Tibial nerve (tissue), 4 donors: ENCODE measurements at regions not wholly inside any gene's neighbourhood (a gene's known extent, or its start where the extent isn't known, plus 50 kb on each side); places are given as distances from the start of the nearest gene placed in this dataset.

Experiments used
- DNase-seq, 2 donors: peaks; one replicate each; pipeline ENCODE4 v3.0.0-alpha.2; 2019; ENCODE audit warnings: low spot score in 2 of 2
- H3K27ac ChIP-seq, 4 donors: fragments of 200-600 bp; sonication (generic) in 3 of 4; one replicate each; pipeline ENCODE4 v1.5.1; 2017 to 2019; ENCODE audit warnings: mild to moderate bottlenecking in 1 of 4
- H3K27me3 ChIP-seq, 2 donors: fragments of 200-600 bp; sonication (generic) in 1 of 2; one replicate each; pipeline versions ENCODE4 v1.5.1 to v1.6.0; 2017 to 2019
- H3K36me3 ChIP-seq, 3 donors: fragments of 200-600 bp; sonication (generic); one replicate each; pipeline ENCODE4 v1.5.1; 2018 to 2019
- H3K4me1 ChIP-seq, 4 donors: fragments of 200-600 bp; sonication (generic) in 3 of 4; one replicate each; pipeline ENCODE4 v1.5.1; 2017 to 2019
- H3K4me3 ChIP-seq, 4 donors: fragments of 200-600 bp; sonication (generic) in 3 of 4; one replicate each; pipeline ENCODE4 v1.5.1; 2017 to 2019; ENCODE audit warnings: mild to moderate bottlenecking in 1 of 4, moderate library complexity in 1 of 4
- H3K9me3 ChIP-seq, 4 donors: fragments of 200-600 bp; sonication (generic) in 3 of 4; one replicate each; pipeline ENCODE4 v1.5.1; 2017 to 2019
- CTCF ChIP-seq, 5 experiments: fragments of 200-600 bp in 3 of 5; fragments of 450-650 bp in 2 of 5; sonication (generic) in 3 of 5; IDR thresholded peaks; one replicate each; pipeline ENCODE4 v1.5.1; 2016 to 2019; ENCODE audit warnings: antibody characterized with exemption in 5 of 5, mild to moderate bottlenecking in 3 of 5, moderate library complexity in 2 of 5
- EP300 ChIP-seq, 2 donors: sonication (generic); formaldehyde crosslinking; IDR thresholded peaks; one replicate each; pipeline ENCODE4 v1.6.1; 2017; ENCODE audit warnings: antibody characterized with exemption in 2 of 2, mild to moderate bottlenecking in 1 of 2
- POLR2A ChIP-seq, 2 donors: fragments of 450-650 bp; IDR thresholded peaks; one replicate each; pipeline ENCODE4 v1.6.1; 2017; ENCODE audit warnings: antibody characterized with exemption in 2 of 2, mild to moderate bottlenecking in 2 of 2, moderate library complexity in 2 of 2
- WGBS, 2 donors: methylation state at CpG; one replicate each; pipeline ENCODE4 v1.1.5; 2018; 5-methylcytosine and 5-hydroxymethylcytosine counted together

- DNase-seq = no peak
- H3K27me3 ChIP-seq = no peaks in the 10 kb centered on the region
- WGBS, 2 donors = 74 to 78% methylated on average over 4 of the region's 4 CpGs
- no peak for TF ChIP-seq EP300 (IDR thresholded peaks at IDR 0.05)
- no peaks in the 10 kb centered on the region for H3K36me3 ChIP-seq
- peaks cover 0 to 3% (median 0%) of the 10 kb centered on the region in 4 donors for H3K9me3 ChIP-seq
- H3K27ac ChIP-seq = no peak overlapping the region
- no peaks in the 10 kb centered on the region for H3K4me1 ChIP-seq
- H3K4me3 ChIP-seq = no peak overlapping the region
Measured at GRCh38 chr18:64659196-64659595, 510.3 kb upstream of the LINC00305 start.

GRCh38 chr18:64653068-64653467 lies 504.2 kb upstream of the LINC00305 start:
- no peak for DNase-seq
- TF ChIP-seq CTCF (IDR thresholded peaks at IDR 0.05) (no peak), POLR2A (IDR thresholded peaks at IDR 0.05) (no peak), EP300 (IDR thresholded peaks at IDR 0.05) (no peak)
- WGBS, 2 donors = 67 to 93% methylated on average over 4 of the region's 4 CpGs
- H3K4me1 ChIP-seq = no peaks in the 10 kb centered on the region
- no peaks in the 10 kb centered on the region for H3K36me3 ChIP-seq
- H3K4me3 ChIP-seq = no peak overlapping the region
- peaks cover 0 to 3% (median 0%) of the 10 kb centered on the region in 4 donors for H3K9me3 ChIP-seq
- H3K27ac ChIP-seq = no peak overlapping the region
- no peaks in the 10 kb centered on the region for H3K27me3 ChIP-seq

GRCh38 chr18:64650068-64650467 lies 501.2 kb upstream of the LINC00305 start:
- 78 to 87% methylated on average over 2 of the region's 2 CpGs for WGBS, 2 donors

GRCh38 chr18:64645753-64646152 lies 496.9 kb upstream of the LINC00305 start:
- Histone ChIP-seq H3K36me3 (no peaks in the 10 kb centered on the region), H3K4me3 (no peak overlapping the region), H3K27me3 (no peaks in the 10 kb centered on the region), H3K9me3 (peaks cover 0 to 9% (median 0%) of the 10 kb centered on the region in 4 donors), H3K4me1 (no peaks in the 10 kb centered on the region), H3K27ac (no peak overlapping the region)
- 94 to 96% methylated on average over 3 to 5 of the region's 5 CpGs for WGBS, 2 donors
- no peak for TF ChIP-seq EP300 (IDR thresholded peaks at IDR 0.05)
- no peak for TF ChIP-seq POLR2A (IDR thresholded peaks at IDR 0.05)
- no peak for TF ChIP-seq CTCF (IDR thresholded peaks at IDR 0.05)
- DNase-seq = no peak

More at GRCh38 chr18:64650068-64650467, 501.2 kb upstream of the LINC00305 start:
- no peak for DNase-seq
- TF ChIP-seq EP300 (IDR thresholded peaks at IDR 0.05) (no peak), POLR2A (IDR thresholded peaks at IDR 0.05) (no peak)
- Histone ChIP-seq H3K27ac (no peak overlapping the region), H3K4me3 (no peak overlapping the region), H3K9me3 (peaks cover 0 to 9% (median 0%) of the 10 kb centered on the region in 4 donors), H3K36me3 (no peaks in the 10 kb centered on the region), H3K4me1 (no peaks in the 10 kb centered on the region), H3K27me3 (no peaks in the 10 kb centered on the region)

GRCh38 chr18:64639536-64639935 lies 490.6 kb upstream of the LINC00305 start:
- no peak for DNase-seq
- TF ChIP-seq POLR2A (IDR thresholded peaks at IDR 0.05) = no peak
- no peak for TF ChIP-seq CTCF (IDR thresholded peaks at IDR 0.05)
- TF ChIP-seq EP300 (IDR thresholded peaks at IDR 0.05) = no peak
- H3K36me3 ChIP-seq = no peaks in the 10 kb centered on the region
- no peak overlapping the region for H3K27ac ChIP-seq
- peaks cover 0 to 6% (median 0%) of the 10 kb centered on the region in 4 donors for H3K9me3 ChIP-seq
- WGBS, 2 donors = 82% methylated on average over 1 of the region's 1 CpG
- no peak overlapping the region for H3K4me3 ChIP-seq
- no peaks in the 10 kb centered on the region for H3K4me1 ChIP-seq
- H3K27me3 ChIP-seq = no peaks in the 10 kb centered on the region

- Histone ChIP-seq H3K27ac (no peak overlapping the region), H3K27me3 (no peaks in the 10 kb centered on the region), H3K4me1 (no peaks in the 10 kb centered on the region), H3K36me3 (no peaks in the 10 kb centered on the region), H3K9me3 (no peaks in the 10 kb centered on the region), H3K4me3 (no peak overlapping the region)
- TF ChIP-seq POLR2A (IDR thresholded peaks at IDR 0.05) (no peak), EP300 (IDR thresholded peaks at IDR 0.05) (no peak), CTCF (IDR thresholded peaks at IDR 0.05) (no peak)
- WGBS, 2 donors = 81 to 83% methylated on average over 3 of the region's 3 CpGs
- no peak for DNase-seq
Measured at GRCh38 chr18:64620971-64621560, 472.2 kb upstream of the LINC00305 start.
